WTC11 (cell line): ENCODE measurements at regions not wholly inside any gene's neighbourhood (a gene's known extent, or its start where the extent isn't known, plus 50 kb on each side); places are given as distances from the start of the nearest gene placed in this dataset.

ENCODE experiments used
- ATF1 ChIP-seq: sonication (generic); formaldehyde crosslinking; IDR thresholded peaks from 2 replicates; pipeline ENCODE4 v1.8.1; 2023; ENCODE audit warnings: mild to moderate bottlenecking, moderate library complexity, missing genetic modification reagents
- ATF3 ChIP-seq: sonication (generic); formaldehyde crosslinking; conservative IDR thresholded peaks from 2 replicates; pipeline ENCODE4 v1.8.1; 2022; ENCODE audit warnings: mild to moderate bottlenecking, missing genetic modification reagents
- CTCF ChIP-seq: fragments of 200-600 bp; IDR thresholded peaks from 2 replicates; pipeline ENCODE4 v1.8.0; 2022; ENCODE audit warnings: antibody characterized with exemption
- E2F1 ChIP-seq: sonication (generic); formaldehyde crosslinking; IDR thresholded peaks from 2 replicates; pipeline ENCODE4 v1.8.0; 2022; ENCODE audit warnings: mild to moderate bottlenecking, missing genetic modification reagents
- EMX1 ChIP-seq: fragments of 250-450 bp; sonication (Bioruptor Pico); IDR thresholded peaks from 2 replicates; pipeline ENCODE4 v1.8.0; 2021; ENCODE audit warnings: mild to moderate bottlenecking
- FOXJ3 ChIP-seq: sonication (generic); formaldehyde crosslinking; IDR thresholded peaks from 2 replicates; pipeline ENCODE4 v1.9.0; 2021; ENCODE audit warnings: missing genetic modification reagents, mild to moderate bottlenecking, borderline replicate concordance
- GABPB1 ChIP-seq: sonication (generic); formaldehyde crosslinking; IDR thresholded peaks from 2 replicates; pipeline ENCODE4 v1.8.1; 2023; ENCODE audit warnings: mild to moderate bottlenecking, missing genetic modification reagents
- IRF2 ChIP-seq: sonication (generic); formaldehyde crosslinking; IDR thresholded peaks from 2 replicates; pipeline ENCODE4 v1.8.0; 2022; ENCODE audit warnings: low read depth, missing genetic modification reagents, borderline replicate concordance
- NFE2L1 ChIP-seq: sonication (generic); formaldehyde crosslinking; IDR thresholded peaks from 2 replicates; pipeline ENCODE4 v1.8.1; 2023; ENCODE audit warnings: missing genetic modification reagents
- NFYB ChIP-seq: sonication (generic); formaldehyde crosslinking; conservative IDR thresholded peaks from 2 replicates; pipeline ENCODE4 v1.8.0; 2022; ENCODE audit warnings: low read depth, missing genetic modification reagents
- NR1H2 ChIP-seq: sonication (generic); formaldehyde crosslinking; IDR thresholded peaks from 2 replicates; pipeline ENCODE4 v1.9.0; 2021; ENCODE audit warnings: mild to moderate bottlenecking, moderate library complexity, missing genetic modification reagents
- PRDM15 ChIP-seq: sonication (generic); formaldehyde crosslinking; IDR thresholded peaks from 2 replicates; pipeline ENCODE4 v1.8.0; 2022; ENCODE audit warnings: missing genetic modification reagents
- SP1 ChIP-seq: sonication (generic); formaldehyde crosslinking; conservative IDR thresholded peaks from 2 replicates; pipeline ENCODE4 v1.8.1; 2022; ENCODE audit warnings: missing genetic modification reagents
- USF2 ChIP-seq: sonication (generic); formaldehyde crosslinking; IDR thresholded peaks from 2 replicates; pipeline ENCODE4 v1.8.1; 2023; ENCODE audit warnings: mild to moderate bottlenecking, missing genetic modification reagents, moderate library complexity

- TF ChIP-seq ATF3 (no peak), ATF1 (CRISPR knock-in tag) (no peak), NFYB (CRISPR knock-in tag) (no peak), NFE2L1 (no peak), CTCF (no peak), PRDM15 (CRISPR knock-in tag) (no peak), NR1H2 (no peak), E2F1 (no peak), FOXJ3 (CRISPR knock-in tag) (no peak), USF2 (CRISPR knock-in tag) (no peak), IRF2 (CRISPR knock-in tag) (no peak), SP1 (CRISPR knock-in tag) (no peak), EMX1 (CRISPR knock-in tag) (no peak), GABPB1 (CRISPR knock-in tag) (no peak)
These were observed 231.6 kb upstream of the VLDLR start for GRCh38 chr9:2390028-2390427.
